ENCODE measurements at regions not wholly inside any gene's neighbourhood (a gene's known extent, or its start where the extent isn't known, plus 50 kb on each side); places are given as distances from the start of the nearest gene placed in this dataset.

- intact Hi-C loops (cut with DNase I), result no loop called here
- Histone ChIP-seq H3K4me1 (no peaks in the 10 kb centered on the region), H3K9me3 (no peaks in the 10 kb centered on the region), H3K4me3 (no peak overlapping the region), H3K27ac (no peak overlapping the region), H3K27me3 (no peaks in the 10 kb centered on the region), H3K36me3 (no peaks in the 10 kb centered on the region)
- WGBS, 2 donors, result 82 to 97% methylated on average over 5 of the region's 5 CpGs
- DNase-seq, result no peak
- TF ChIP-seq POLR2A (IDR thresholded peaks at IDR 0.05), result no peak
- no peak for TF ChIP-seq CTCF (IDR thresholded peaks at IDR 0.05)
These were observed 113.6 kb downstream of the GALC start for GRCh38 chr14:87879389-87879788.

GRCh38 chr14:87878959-87879358 is 114.0 kb downstream of the GALC start:
- intact Hi-C loops (cut with DNase I), result no loop called here
- WGBS, 2 donors, result 40% methylated on average over 2 of the region's 2 CpGs; no CpG with 5 or more reads in 1 of the 2 donors
- TF ChIP-seq CTCF (IDR thresholded peaks at IDR 0.05) (no peak), POLR2A (IDR thresholded peaks at IDR 0.05) (no peak)
- Histone ChIP-seq H3K36me3 (no peaks in the 10 kb centered on the region), H3K9me3 (no peaks in the 10 kb centered on the region), H3K4me3 (no peak overlapping the region), H3K4me1 (no peaks in the 10 kb centered on the region), H3K27me3 (no peaks in the 10 kb centered on the region), H3K27ac (no peak overlapping the region)
- no peak for DNase-seq

GRCh38 chr14:87877877-87878276 is 115.1 kb downstream of the GALC start:
- Histone ChIP-seq H3K4me1 (no peaks in the 10 kb centered on the region), H3K36me3 (no peaks in the 10 kb centered on the region), H3K27me3 (no peaks in the 10 kb centered on the region), H3K4me3 (no peak overlapping the region), H3K9me3 (no peaks in the 10 kb centered on the region), H3K27ac (no peak overlapping the region)
- no peak for TF ChIP-seq CTCF (IDR thresholded peaks at IDR 0.05)
- no peak for TF ChIP-seq POLR2A (IDR thresholded peaks at IDR 0.05)
- intact Hi-C loops (cut with DNase I), result no loop called here
- 50 to 78% methylated on average over 6 of the region's 6 CpGs for WGBS, 2 donors
- DNase-seq, result no peak

GRCh38 chr14:87874676-87875075 is 118.3 kb downstream of the GALC start:
- no peaks in the 10 kb centered on the region for H3K36me3 ChIP-seq
- H3K4me3 ChIP-seq, result no peak overlapping the region
- WGBS, 2 donors, result 48 to 51% methylated on average over 2 of the region's 2 CpGs
- H3K9me3 ChIP-seq, result no peaks in the 10 kb centered on the region
- no peak overlapping the region for H3K27ac ChIP-seq
- H3K4me1 ChIP-seq, result no peaks in the 10 kb centered on the region
- intact Hi-C loops (cut with DNase I), result no loop called here
- H3K27me3 ChIP-seq, result no peaks in the 10 kb centered on the region
- no peak for DNase-seq
- TF ChIP-seq CTCF (IDR thresholded peaks at IDR 0.05) (no peak), POLR2A (IDR thresholded peaks at IDR 0.05) (no peak)

GRCh38 chr14:87873741-87874140 is 119.2 kb downstream of the GALC start:
- DNase-seq, result no peak
- Histone ChIP-seq H3K27ac (no peak overlapping the region), H3K4me3 (no peak overlapping the region), H3K36me3 (no peaks in the 10 kb centered on the region), H3K27me3 (no peaks in the 10 kb centered on the region), H3K9me3 (no peaks in the 10 kb centered on the region), H3K4me1 (no peaks in the 10 kb centered on the region)
- WGBS, 2 donors, result 58 to 73% methylated on average over 1 of the region's 1 CpG
- intact Hi-C loops (cut with DNase I), result no loop called here
- TF ChIP-seq CTCF (IDR thresholded peaks at IDR 0.05) (no peak), POLR2A (IDR thresholded peaks at IDR 0.05) (no peak)

Measured in esophagus squamous epithelium (tissue), 5 donors.